ENCODE measurements at regions not wholly inside any gene's neighbourhood (a gene's known extent, or its start where the extent isn't known, plus 50 kb on each side); places are given as distances from the start of the nearest gene placed in this dataset.

DNA sequence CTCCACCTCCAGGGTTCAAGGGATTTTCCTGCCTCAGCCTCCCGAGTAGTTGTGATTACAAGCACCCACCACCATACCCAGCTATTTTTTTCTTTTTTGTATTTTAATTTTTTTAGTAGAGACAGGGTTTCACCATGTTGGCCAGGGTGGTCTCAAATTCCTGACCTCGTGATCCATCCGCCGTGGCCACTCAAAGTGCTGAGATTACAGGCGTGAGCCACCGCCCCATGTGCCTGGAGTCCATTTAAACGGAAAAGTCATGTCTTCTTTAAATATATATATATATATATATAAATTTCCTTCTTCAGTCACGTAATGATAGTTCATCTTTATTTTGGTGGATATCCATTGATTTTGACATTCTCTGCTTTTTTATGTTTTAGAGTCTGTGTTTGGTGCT, 264.0 kb upstream of the PITX2 start:
- under 1% methylated on average over 8 of the region's 8 CpGs for WGBS (ENCODE audit: insufficient coverage, low coverage, missing lambda C conversion rate)
- H3K9me3 ChIP-seq (replicated peaks; ENCODE audit: control insufficient read depth, insufficient read depth, low read depth, low read length), result no peaks in the 10 kb centered on the region; the same call in 1 of the 2 replicates
- H3K9me1 ChIP-seq (ENCODE audit: control insufficient read depth, insufficient read depth, low read length), result no peaks in the 10 kb centered on the region
- no peak overlapping the region for H3K9ac ChIP-seq (ENCODE audit: insufficient read depth in 1 of 2, low read depth in 2 of 2, low read length in 2 of 2)
- H3K27ac ChIP-seq (ENCODE audit: extremely low read depth, low read depth, low read length), result no peak overlapping the region
- BruUV-seq (replicated peaks), result no TSS peak
- no peak overlapping the region for H3K4me3 ChIP-seq
- ChIA-PET POLR2A (no interaction called here), CTCF (ENCODE audit: low intra/inter-chr PET ratio) (no interaction called here)
- no peak overlapping the region for H3K4me2 ChIP-seq (ENCODE audit: insufficient read depth, low read length)
- H3K4me1 ChIP-seq (replicated peaks in 1 of 2; ENCODE audit: control insufficient read depth in 2 of 2, insufficient read depth in 2 of 2, low read length in 2 of 2), result no peaks in the 10 kb centered on the region
- no peaks in the 10 kb centered on the region for H3K79me2 ChIP-seq (ENCODE audit: control insufficient read depth, insufficient read depth, low read length)
- H3K27me3 ChIP-seq (ENCODE audit: control insufficient read depth in 2 of 2, insufficient read depth in 2 of 2, low read length in 2 of 2), result no peaks in the 10 kb centered on the region
- no peak overlapping the region for H2AFZ ChIP-seq (ENCODE audit: low read depth, low read length)
- no peak for ATAC-seq
- no peak for FAIRE-seq
- in situ Hi-C loops (cut with MboI) (no loop called here), intact Hi-C loops (cut with micrococcal nuclease) (no loop called here)
- no peak for TF ChIP-seq KDM1A (IDR thresholded peaks at IDR 0.05)
- TF ChIP-seq ZNF668 (CRISPR knock-in tag; IDR thresholded peaks at IDR 0.05), result no peak
- no peak for TF ChIP-seq ATF1 (CRISPR knock-in tag; IDR thresholded peaks at IDR 0.05)
- TF ChIP-seq ATF1 (tag; IDR thresholded peaks at IDR 0.05), result no peak
- TF ChIP-seq, protein P1, sequence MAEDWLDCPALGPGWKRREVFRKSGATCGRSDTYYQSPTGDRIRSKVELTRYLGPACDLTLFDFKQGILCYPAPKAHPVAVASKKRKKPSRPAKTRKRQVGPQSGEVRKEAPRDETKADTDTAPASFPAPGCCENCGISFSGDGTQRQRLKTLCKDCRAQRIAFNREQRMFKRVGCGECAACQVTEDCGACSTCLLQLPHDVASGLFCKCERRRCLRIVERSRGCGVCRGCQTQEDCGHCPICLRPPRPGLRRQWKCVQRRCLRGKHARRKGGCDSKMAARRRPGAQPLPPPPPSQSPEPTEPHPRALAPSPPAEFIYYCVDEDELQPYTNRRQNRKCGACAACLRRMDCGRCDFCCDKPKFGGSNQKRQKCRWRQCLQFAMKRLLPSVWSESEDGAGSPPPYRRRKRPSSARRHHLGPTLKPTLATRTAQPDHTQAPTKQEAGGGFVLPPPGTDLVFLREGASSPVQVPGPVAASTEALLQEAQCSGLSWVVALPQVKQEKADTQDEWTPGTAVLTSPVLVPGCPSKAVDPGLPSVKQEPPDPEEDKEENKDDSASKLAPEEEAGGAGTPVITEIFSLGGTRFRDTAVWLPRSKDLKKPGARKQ (CRISPR knock-in tag; IDR thresholded peaks at IDR 0.05), result no peak
- TF ChIP-seq CCNT2 (IDR thresholded peaks at IDR 0.05; ENCODE audit: borderline replicate concordance, extremely low read depth, insufficient read length, low read depth, low read length), result no peak
- no peak for TF ChIP-seq ZNF830 (CRISPR knock-in tag; IDR thresholded peaks at IDR 0.05)
- no peak for TF ChIP-seq ZNF561 (CRISPR knock-in tag; conservative IDR thresholded peaks at IDR 0.05)
- no peak for TF ChIP-seq SAFB2 (IDR thresholded peaks at IDR 0.05; ENCODE audit: borderline replicate concordance, low read depth, low read length, severe bottlenecking)
- TF ChIP-seq MEF2D (tag; conservative IDR thresholded peaks at IDR 0.05; ENCODE audit: low read depth), result no peak
- no peak for TF ChIP-seq ZNF146 (CRISPR knock-in tag; IDR thresholded peaks at IDR 0.05; ENCODE audit: unreplicated experiment)
- TF ChIP-seq ELF4 (CRISPR knock-in tag; IDR thresholded peaks at IDR 0.05), result no peak
- TF ChIP-seq, protein P2, sequence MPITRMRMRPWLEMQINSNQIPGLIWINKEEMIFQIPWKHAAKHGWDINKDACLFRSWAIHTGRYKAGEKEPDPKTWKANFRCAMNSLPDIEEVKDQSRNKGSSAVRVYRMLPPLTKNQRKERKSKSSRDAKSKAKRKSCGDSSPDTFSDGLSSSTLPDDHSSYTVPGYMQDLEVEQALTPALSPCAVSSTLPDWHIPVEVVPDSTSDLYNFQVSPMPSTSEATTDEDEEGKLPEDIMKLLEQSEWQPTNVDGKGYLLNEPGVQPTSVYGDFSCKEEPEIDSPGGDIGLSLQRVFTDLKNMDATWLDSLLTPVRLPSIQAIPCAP (CRISPR knock-in tag; IDR thresholded peaks at IDR 0.05; ENCODE audit: borderline replicate concordance), result no peak
- TF ChIP-seq BRF1 (IDR thresholded peaks at IDR 0.05; ENCODE audit: borderline replicate concordance, extremely low read depth, insufficient read length), result no peak
- TF ChIP-seq ZSCAN32 (CRISPR knock-in tag; IDR thresholded peaks at IDR 0.05), result no peak
- no peak for TF ChIP-seq MXD1 (CRISPR knock-in tag; IDR thresholded peaks at IDR 0.05; ENCODE audit: borderline replicate concordance, poor library complexity, severe bottlenecking)
- H4K20me1 ChIP-seq (replicated peaks; ENCODE audit: control insufficient read depth, insufficient read depth, low read length), result no peaks in the 10 kb centered on the region
- H3K36me3 ChIP-seq (ENCODE audit: control insufficient read depth, insufficient read depth, low read length), result no peaks in the 10 kb centered on the region
- DNase-seq (ENCODE audit: extremely low read depth in 1 of 4, low spot score in 3 of 4), result no peak
